IPS DF 4.7 (cell line): ENCODE measurements at regions not wholly inside any gene's neighbourhood (a gene's known extent, or its start where the extent isn't known, plus 50 kb on each side); places are given as distances from the start of the nearest gene placed in this dataset.

ENCODE experiments used
- DNase-seq: peaks from one replicate; pipeline ENCODE4 v3.0.0-alpha.2; 2013; ENCODE audit warnings: low spot score; ENCODE audit errors: extremely low read depth

GRCh38 chr4:25578432-25578831 lies 77.2 kb upstream of the SLC34A2 start:
- DNase-seq: no peak

DNA sequence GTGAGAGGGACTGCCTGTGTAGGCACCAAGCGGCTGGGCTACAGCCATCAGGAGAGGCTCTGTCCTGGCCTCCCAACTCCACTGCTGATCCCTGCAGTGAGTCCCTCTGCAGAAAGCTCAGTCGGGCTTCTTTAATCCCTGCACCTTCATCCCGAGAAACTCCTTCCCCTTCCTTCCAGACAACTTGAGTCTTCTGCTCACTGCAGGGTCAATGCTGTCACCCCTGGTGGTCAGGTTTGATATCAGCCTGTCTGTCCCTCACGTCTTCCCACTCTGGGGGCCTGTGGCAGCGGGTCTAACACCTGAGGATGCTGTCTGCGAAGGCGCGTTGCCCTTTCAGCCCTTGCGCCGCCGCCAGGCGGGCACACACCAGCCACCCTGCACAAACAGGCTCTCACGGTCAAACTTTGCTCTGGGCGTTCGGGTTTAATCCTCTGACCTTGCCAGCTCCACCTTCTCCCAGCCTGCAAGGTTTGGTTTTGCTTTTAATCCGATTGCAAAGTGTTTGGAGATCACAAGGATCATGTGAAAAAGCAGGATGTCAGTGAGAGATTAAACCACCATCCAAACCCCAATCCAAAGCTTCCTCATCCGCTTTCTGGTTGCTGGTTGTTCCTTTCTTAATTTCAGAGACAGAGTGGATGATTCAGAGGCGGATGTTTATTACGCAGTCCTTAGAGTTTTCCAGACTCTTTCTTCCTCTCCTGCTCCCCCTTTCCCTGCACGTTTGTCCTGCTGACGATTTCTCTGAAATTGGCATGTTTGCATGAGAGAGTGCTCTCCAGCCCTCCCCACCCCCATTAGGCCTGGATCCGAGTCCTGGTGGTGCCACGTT lies 74.8 kb upstream of the SLC34A2 start:
- DNase-seq: no peak

- no peak for DNase-seq
Measured at GRCh38 chr4:25585901-25586523, 69.6 kb upstream of the SLC34A2 start.

DNA sequence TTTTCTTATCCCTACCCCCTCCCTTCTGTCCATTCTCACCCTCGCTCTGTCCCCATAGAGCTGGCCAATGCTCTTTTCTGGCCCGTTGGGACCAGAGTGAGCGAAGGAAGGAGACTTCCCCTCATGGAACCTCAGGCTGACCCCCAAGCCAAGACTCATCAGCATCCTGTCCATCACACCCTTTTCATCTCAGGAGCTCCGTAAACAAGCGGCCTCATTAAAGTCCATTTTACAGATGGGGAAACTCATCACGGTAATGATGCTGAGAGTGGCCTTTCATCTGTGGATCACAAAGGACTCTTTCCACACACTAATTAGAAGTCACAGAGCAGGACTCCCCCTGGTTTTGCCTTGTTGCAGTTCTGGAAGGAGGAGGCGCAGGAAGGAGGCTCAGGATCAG lies 67.4 kb upstream of the SLC34A2 start:
- DNase-seq: no peak

DNA sequence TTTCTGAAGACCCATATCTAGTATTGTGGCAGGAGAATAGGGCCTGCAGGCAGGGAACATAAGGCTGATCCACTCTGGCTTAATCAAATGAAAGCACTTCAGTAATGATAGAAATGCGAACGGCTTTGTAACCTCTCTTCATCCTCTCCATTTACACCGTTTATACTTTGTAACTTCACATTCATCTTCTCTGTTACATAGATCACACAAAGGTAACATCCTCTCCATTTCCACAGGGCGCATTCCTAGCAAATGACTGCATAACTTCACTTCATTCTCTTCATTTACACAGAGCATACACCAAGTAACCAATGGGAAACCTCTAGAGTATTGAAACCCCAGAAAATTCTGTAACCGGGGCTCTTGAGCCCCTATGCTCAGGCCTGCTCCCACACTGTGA lies 65.5 kb upstream of the SLC34A2 start:
- DNase-seq: no peak

DNA sequence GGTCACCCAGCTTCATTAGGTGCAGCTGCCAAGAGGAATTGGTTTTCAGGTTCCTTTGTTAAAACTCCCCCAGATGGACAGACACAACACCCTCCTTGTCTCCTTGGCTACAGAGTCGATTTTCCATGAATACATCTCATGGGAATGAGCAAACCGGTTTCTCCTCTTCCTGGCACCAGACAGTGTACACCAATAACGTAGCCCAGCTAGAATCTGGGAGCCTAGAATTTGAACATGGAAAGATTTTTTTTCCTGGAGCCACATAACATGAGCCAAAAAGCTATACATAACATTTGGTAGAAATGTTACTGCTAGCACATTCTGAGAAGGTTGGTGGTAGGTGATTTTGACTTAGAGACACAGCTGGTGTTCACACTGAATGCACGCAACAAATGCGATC lies 62.9 kb upstream of the SLC34A2 start:
- DNase-seq: no peak
